ENCODE measurements at regions not wholly inside any gene's neighbourhood (a gene's known extent, or its start where the extent isn't known, plus 50 kb on each side); places are given as distances from the start of the nearest gene placed in this dataset.

GRCh38 chr1:30388386-30388785 lies 335.0 kb downstream of the MATN1 start:
- no peak for TF ChIP-seq CTCF (IDR thresholded peaks at IDR 0.05; ENCODE audit: insufficient read depth, low read depth, low read length, missing control alignments)
- no peak overlapping the region for H3K4me3 ChIP-seq (ENCODE audit: low read length)
- no peak for DNase-seq (ENCODE audit: low read depth)

GRCh38 chr1:30386156-30386926 lies 337.0 kb downstream of the MATN1 start:
- TF ChIP-seq CTCF (IDR thresholded peaks at IDR 0.05; ENCODE audit: insufficient read depth, low read depth, low read length, missing control alignments) = no peak
- H3K4me3 ChIP-seq (ENCODE audit: low read length) = no peak overlapping the region
- no peak for DNase-seq (ENCODE audit: low read depth)

DNA sequence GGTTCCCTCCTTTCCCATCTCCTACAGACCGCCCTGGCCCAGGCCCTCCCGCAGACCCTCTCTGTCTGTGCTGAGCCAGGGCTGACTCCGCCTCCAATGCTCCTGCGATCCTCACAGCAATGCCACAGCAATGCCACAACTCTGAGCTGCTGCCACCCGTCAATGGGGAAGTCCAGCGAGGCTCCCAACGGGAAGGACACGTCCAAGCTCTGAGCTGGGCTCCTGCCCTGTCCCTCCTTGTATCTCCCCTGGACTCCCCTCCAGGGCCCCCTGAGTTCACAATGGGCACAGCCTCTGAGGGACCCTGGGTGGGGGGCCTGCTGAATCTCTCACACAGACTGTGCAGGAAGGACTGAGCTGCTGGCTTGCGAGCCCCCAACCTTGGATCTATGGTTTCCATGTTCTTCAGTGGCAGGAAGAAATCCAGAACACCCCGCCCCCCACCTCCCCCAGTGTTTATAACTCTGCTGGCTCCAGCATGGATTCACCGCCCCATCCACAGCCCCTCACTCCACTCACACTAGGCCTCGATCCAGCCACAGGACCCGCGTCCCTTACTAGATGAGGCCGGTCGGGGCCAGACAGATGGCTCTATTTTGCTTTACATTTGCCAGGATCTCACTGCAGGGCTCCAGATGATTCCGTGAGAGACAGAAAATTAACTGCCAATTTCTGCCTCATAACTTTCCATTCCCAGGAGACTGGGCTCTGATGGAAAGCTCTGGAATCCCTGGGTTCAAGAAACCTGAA lies 338.0 kb downstream of the MATN1 start:
- TF ChIP-seq CTCF (IDR thresholded peaks at IDR 0.05; ENCODE audit: insufficient read depth, low read depth, low read length, missing control alignments) = no peak
- no peak overlapping the region for H3K4me3 ChIP-seq (ENCODE audit: low read length)
- DNase-seq (ENCODE audit: low read depth) = no peak

GRCh38 chr1:30384286-30385245 lies 338.8 kb downstream of the MATN1 start:
- TF ChIP-seq CTCF (IDR thresholded peaks at IDR 0.05; ENCODE audit: insufficient read depth, low read depth, low read length, missing control alignments) = no peak
- no peak for DNase-seq (ENCODE audit: low read depth)
- H3K4me3 ChIP-seq (ENCODE audit: low read length) = no peak overlapping the region

- no peak for TF ChIP-seq CTCF (IDR thresholded peaks at IDR 0.05; ENCODE audit: insufficient read depth, low read depth, low read length, missing control alignments)
- no peak for DNase-seq (ENCODE audit: low read depth)
These were observed 340.1 kb downstream of the MATN1 start for GRCh38 chr1:30383221-30383711.

DNA sequence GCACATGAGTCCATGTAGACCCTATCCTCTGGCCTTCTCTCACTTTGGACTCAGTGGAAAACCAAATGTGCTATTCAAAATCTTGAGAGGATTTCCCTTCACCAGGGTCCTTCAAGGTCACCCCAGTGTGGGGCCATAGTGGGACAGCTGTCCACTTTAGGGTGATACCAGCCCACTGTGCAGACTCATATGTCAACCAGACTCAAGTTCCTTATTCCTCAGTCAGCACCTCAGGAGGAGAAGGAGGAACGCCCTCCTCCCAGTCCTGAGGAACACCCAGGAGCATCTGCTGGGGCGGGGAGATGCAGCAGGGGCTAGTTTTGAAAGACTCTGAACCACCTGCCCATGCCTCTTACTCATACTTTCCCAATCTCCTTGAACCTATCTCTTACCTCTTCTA lies 340.9 kb downstream of the MATN1 start:
- TF ChIP-seq CTCF (IDR thresholded peaks at IDR 0.05; ENCODE audit: insufficient read depth, low read depth, low read length, missing control alignments) = no peak
- no peak for DNase-seq (ENCODE audit: low read depth)
- no peak overlapping the region for H3K4me3 ChIP-seq (ENCODE audit: low read length)

More at GRCh38 chr1:30383221-30383711, 340.1 kb downstream of the MATN1 start:
- no peak overlapping the region for H3K4me3 ChIP-seq (ENCODE audit: low read length)

All from epithelial cell of esophagus (primary cell).